Psoas muscle (tissue), 7 donors: ENCODE measurements at regions not wholly inside any gene's neighbourhood (a gene's known extent, or its start where the extent isn't known, plus 50 kb on each side); places are given as distances from the start of the nearest gene placed in this dataset.

ENCODE experiments used
- ATAC-seq, 4 donors: fragments of 200-7000 bp; cut with Tn5 transposase; one replicate each; pipeline ENCODE4 v1.9.1; 2020; ENCODE audit warnings: moderate library complexity in 3 of 4, mild to moderate bottlenecking in 2 of 4
- DNase-seq, 2 donors: peaks; one replicate each; pipeline ENCODE4 v3.0.0-alpha.2; 2020
- H3K27ac ChIP-seq: fragments of 200-600 bp; one replicate; pipeline ENCODE4 v1.8.0; 2022
- H3K27me3 ChIP-seq, 3 donors: fragments of 200-600 bp in 1 of 3; one replicate each; pipeline versions ENCODE4 v1.6.1 to v1.8.0; 2013 to 2022; ENCODE audit warnings: low read length in 2 of 3, mild to moderate bottlenecking in 2 of 3, moderate library complexity in 1 of 3; ENCODE audit not compliant: insufficient read depth in 3 of 3
- H3K36me3 ChIP-seq, 2 donors: fragments of 200-600 bp in 1 of 2; one replicate each; pipeline versions ENCODE4 v1.6.1 to v1.8.0; 2013 to 2022; ENCODE audit warnings: low read depth in 1 of 2, mild to moderate bottlenecking in 1 of 2, moderate library complexity in 1 of 2; ENCODE audit not compliant: insufficient read depth in 1 of 2
- H3K4me1 ChIP-seq: fragments of 200-600 bp; one replicate; pipeline ENCODE4 v1.8.0; 2022
- H3K4me3 ChIP-seq: fragments of 200-600 bp; one replicate; pipeline ENCODE4 v1.8.0; 2022; ENCODE audit warnings: mild to moderate bottlenecking
- H3K9me3 ChIP-seq: fragments of 200-600 bp; one replicate; pipeline ENCODE4 v1.8.0; 2022
- CTCF ChIP-seq: fragments of 200-600 bp; IDR thresholded peaks from one replicate; pipeline ENCODE4 v1.8.0; 2022; ENCODE audit warnings: antibody characterized with exemption
- WGBS, 3 donors: extraction: QIAGEN DNeasy Blood & Tissue Kit; methylation state at CpG; one replicate each; pipeline versions ENCODE4 v1.1.6 to v1.1.7; 2013; 5-methylcytosine and 5-hydroxymethylcytosine counted together
- intact Hi-C, 2 donors: fragments of 100-400 bp; cut with DNase I; formaldehyde crosslinking; loops; one replicate each; pipeline versions ENCODE4 v1.11.0 to v1.14.2; 2022
- donor health status: healthy with polysubstance abuse.
- donor health status: DM: no; HTN: no; CAD: no; lungs with moderate emphysema.
- donor health status: Bipolar disorder and iron deficiency.
- donor health status: healthy.
- donor health status: DM: yes; HTN: yes; CAD: no.
- donor health status: DM: no; HTN: no; CAD: no.
- donor health status: DM: yes; HTN: yes; CAD: no.

DNA sequence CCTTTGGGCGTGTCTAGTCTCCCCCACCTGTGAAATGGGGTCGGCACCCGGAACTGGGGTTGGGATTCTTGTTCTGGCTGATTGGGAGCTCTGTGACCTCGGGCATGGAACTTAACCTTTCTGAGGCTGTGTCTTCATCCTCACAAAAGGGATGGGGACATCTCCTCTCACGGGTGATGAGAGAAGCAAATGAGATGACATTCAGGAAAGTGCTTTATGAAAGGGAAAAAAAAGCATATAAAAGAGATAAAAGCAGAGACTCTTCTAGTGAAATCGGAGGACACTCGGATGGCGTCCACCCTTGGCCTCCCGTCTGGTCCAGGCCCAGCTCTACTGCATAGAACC is 98.9 kb downstream of the LRRC74A start:
- no peak overlapping the region for H3K27ac ChIP-seq
- H3K36me3 ChIP-seq = no peaks in the 10 kb centered on the region
- H3K4me3 ChIP-seq = no peak overlapping the region
- H3K9me3 ChIP-seq = no peaks in the 10 kb centered on the region
- TF ChIP-seq CTCF = no peak
- H3K27me3 ChIP-seq = no peaks in the 10 kb centered on the region
- peaks cover 19% of the 10 kb centered on the region for H3K4me1 ChIP-seq
- ATAC-seq (no peak), DNase-seq (no peak)
- WGBS, 3 donors = 79 to 81% (median 81%) methylated on average over 9 of the region's 9 CpGs
- intact Hi-C loops = no loop called here

- no peaks in the 10 kb centered on the region for H3K9me3 ChIP-seq
- ATAC-seq (no peak), DNase-seq (no peak)
- H3K27ac ChIP-seq = no peak overlapping the region
- intact Hi-C loops = no loop called here
- H3K36me3 ChIP-seq = no peaks in the 10 kb centered on the region
- H3K4me1 ChIP-seq = peaks cover 24% of the 10 kb centered on the region
- no peak for TF ChIP-seq CTCF
- 63 to 65% (median 64%) methylated on average over 15 of the region's 15 CpGs for WGBS, 3 donors
- no peaks in the 10 kb centered on the region for H3K27me3 ChIP-seq
- no peak overlapping the region for H3K4me3 ChIP-seq
Observed at GRCh38 chr14:76924371-76925096, 98.3 kb downstream of the LRRC74A start.

- no peaks in the 10 kb centered on the region for H3K27me3 ChIP-seq
- no peak overlapping the region for H3K4me3 ChIP-seq
- no peaks in the 10 kb centered on the region for H3K36me3 ChIP-seq
- TF ChIP-seq CTCF = no peak
- DNase-seq = no peak
- H3K27ac ChIP-seq = no peak overlapping the region
- intact Hi-C loops = no loop called here
- no peak for ATAC-seq
- H3K9me3 ChIP-seq = no peaks in the 10 kb centered on the region
- WGBS, 3 donors = 74 to 78% (median 78%) methylated on average over 21 to 22 of the region's 22 CpGs
- H3K4me1 ChIP-seq = peaks cover 31% of the 10 kb centered on the region
Observed at GRCh38 chr14:76923431-76924370, 97.5 kb downstream of the LRRC74A start.

DNA sequence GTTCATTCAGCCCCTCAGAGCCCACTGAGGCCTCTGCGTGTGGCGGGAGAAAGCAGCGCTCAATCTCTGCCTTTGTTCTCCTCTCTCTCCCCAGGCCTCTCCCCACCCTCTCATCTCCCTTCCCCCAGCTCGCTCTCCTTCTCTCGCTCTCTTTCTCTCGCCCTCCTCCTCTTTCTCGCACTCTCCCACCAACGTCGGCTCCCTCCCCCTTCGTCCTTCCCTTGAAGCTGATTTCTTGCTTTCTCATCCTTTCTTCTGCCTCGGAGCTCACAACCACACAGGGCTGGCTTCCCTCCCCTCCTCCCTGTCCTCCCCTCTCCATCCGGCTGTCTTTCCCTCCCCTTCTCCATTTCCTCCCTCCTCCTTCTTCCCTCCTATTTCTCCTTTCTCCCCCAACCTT is 96.4 kb downstream of the LRRC74A start:
- Histone ChIP-seq H3K4me1 (peaks cover 37% of the 10 kb centered on the region), H3K9me3 (no peaks in the 10 kb centered on the region), H3K36me3 (no peaks in the 10 kb centered on the region), H3K27me3 (no peaks in the 10 kb centered on the region), H3K4me3 (no peak overlapping the region), H3K27ac (no peak overlapping the region)
- ATAC-seq (no peak), DNase-seq (no peak)
- no peak for TF ChIP-seq CTCF
- 62 to 88% (median 75%) methylated on average over 11 of the region's 12 CpGs for WGBS, 3 donors
- intact Hi-C loops = no loop called here
